OCI-LY3 (cell line): ENCODE measurements at regions not wholly inside any gene's neighbourhood (a gene's known extent, or its start where the extent isn't known, plus 50 kb on each side); places are given as distances from the start of the nearest gene placed in this dataset.

Experiments
- EZH2phosphoT487 ChIP-seq: fragments of 200-600 bp; shearing (Covaris generic); IDR thresholded peaks from 2 replicates; pipeline ENCODE4 v1.6.1; 2018; ENCODE audit warnings: antibody characterized with exemption, mixed run types, low read depth
- TF ChIP-seq, protein P1 (sequence below): fragments of 200-600, 300-600 bp; sonication (generic); IDR thresholded peaks from 2 replicates; pipeline ENCODE4 v1.5.1; 2014; ENCODE audit warnings: antibody characterized with exemption, low read length, low read depth

DNA sequence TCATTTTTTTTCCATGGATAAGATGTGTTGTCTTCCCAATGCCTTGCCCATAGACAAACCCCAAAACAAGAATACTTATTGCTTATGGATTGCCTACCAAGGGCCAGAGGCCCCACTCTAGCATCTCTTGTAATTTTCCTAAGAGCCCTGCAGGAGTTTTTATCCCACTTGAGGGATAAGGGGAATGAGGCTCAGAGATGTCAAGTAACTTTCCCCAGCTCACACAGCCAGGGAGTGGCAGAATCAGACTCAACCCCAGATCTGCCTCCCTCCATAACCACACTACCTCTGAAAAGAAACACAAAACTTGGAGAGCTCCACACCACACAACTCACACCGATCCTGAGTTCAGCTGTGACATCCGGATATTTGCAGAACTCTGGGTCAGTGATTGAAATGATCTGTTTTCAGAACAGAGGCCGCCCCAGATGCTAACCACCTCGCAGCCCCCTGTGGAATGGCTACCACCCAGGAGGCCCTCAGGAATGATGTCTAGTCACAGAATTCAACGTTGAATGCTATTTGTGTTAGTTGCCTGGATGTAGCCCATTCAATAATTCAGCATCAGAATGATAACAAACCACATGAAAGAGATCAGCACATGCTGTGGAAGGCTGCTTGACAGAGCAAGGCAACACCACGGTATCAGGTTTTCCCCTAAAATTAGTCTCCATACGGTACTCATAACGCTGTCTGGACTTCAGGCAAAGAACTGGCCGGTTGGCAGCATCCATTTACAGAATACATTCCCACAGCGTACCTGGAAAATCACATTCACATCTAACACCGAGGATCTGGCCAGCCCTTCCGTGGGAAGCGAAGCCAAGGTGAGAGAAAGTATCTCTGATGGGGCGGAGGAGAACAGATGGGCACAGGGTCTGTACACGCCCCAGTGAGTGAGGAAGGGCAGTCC, 231.9 kb downstream of the TOMM20 start:
- TF ChIP-seq, protein P1, sequence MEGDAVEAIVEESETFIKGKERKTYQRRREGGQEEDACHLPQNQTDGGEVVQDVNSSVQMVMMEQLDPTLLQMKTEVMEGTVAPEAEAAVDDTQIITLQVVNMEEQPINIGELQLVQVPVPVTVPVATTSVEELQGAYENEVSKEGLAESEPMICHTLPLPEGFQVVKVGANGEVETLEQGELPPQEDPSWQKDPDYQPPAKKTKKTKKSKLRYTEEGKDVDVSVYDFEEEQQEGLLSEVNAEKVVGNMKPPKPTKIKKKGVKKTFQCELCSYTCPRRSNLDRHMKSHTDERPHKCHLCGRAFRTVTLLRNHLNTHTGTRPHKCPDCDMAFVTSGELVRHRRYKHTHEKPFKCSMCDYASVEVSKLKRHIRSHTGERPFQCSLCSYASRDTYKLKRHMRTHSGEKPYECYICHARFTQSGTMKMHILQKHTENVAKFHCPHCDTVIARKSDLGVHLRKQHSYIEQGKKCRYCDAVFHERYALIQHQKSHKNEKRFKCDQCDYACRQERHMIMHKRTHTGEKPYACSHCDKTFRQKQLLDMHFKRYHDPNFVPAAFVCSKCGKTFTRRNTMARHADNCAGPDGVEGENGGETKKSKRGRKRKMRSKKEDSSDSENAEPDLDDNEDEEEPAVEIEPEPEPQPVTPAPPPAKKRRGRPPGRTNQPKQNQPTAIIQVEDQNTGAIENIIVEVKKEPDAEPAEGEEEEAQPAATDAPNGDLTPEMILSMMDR = no peak
- no peak for TF ChIP-seq EZH2phosphoT487
